Left ventricle myocardium inferior (tissue), 1 donor: ENCODE measurements at regions not wholly inside any gene's neighbourhood (a gene's known extent, or its start where the extent isn't known, plus 50 kb on each side); places are given as distances from the start of the nearest gene placed in this dataset.
"Not testable (repeated sequence)": the region's sequence is repeated elsewhere in the genome, so short reads cannot be mapped to it uniquely, and the experiment has no call there.

Experiments
- DNase-seq: peaks from one replicate; pipeline ENCODE4 v3.0.0-alpha.2; 2020
- H3K27ac ChIP-seq: fragments of 200-600 bp; replicated peaks from 2 replicates; pipeline ENCODE4 v1.8.0; 2021
- H3K27me3 ChIP-seq: fragments of 200-600 bp; 2 replicates; pipeline ENCODE4 v1.8.0; 2021; ENCODE audit warnings: low read depth
- H3K36me3 ChIP-seq: fragments of 200-600 bp; 2 replicates; pipeline ENCODE4 v1.8.0; 2021
- H3K4me1 ChIP-seq: fragments of 200-600 bp; 2 replicates; pipeline ENCODE4 v1.8.0; 2021
- H3K4me3 ChIP-seq: fragments of 200-600 bp; 2 replicates; pipeline ENCODE4 v1.8.0; 2021; ENCODE audit warnings: mild to moderate bottlenecking, moderate library complexity
- H3K9me3 ChIP-seq: fragments of 200-600 bp; replicated peaks from 2 replicates; pipeline ENCODE4 v1.8.0; 2021
- CTCF ChIP-seq: fragments of 200-600 bp; IDR thresholded peaks from 2 replicates; pipeline ENCODE4 v1.8.0; 2021; ENCODE audit warnings: antibody characterized with exemption, mild to moderate bottlenecking, borderline replicate concordance
- intact Hi-C: fragments of 100-400 bp; cut with micrococcal nuclease; formaldehyde crosslinking; loops from one replicate; pipeline ENCODE4 v1.11.0; 2022
- donor health status: DM: no; HTN: yes; CAD: no; lungs with severe emphysema.

- intact Hi-C loops = no loop called here
- Histone ChIP-seq H3K9me3 (no peaks in the 10 kb centered on the region), H3K27me3 (no peaks in the 10 kb centered on the region), H3K4me3 (no peak overlapping the region), H3K4me1 (no peaks in the 10 kb centered on the region), H3K36me3 (no peaks in the 10 kb centered on the region), H3K27ac (no peak overlapping the region)
- DNase-seq = no peak
- no peak for TF ChIP-seq CTCF
Observed at GRCh38 chr7:53383131-53383530, 347.7 kb downstream of the POM121L12 start.

- intact Hi-C loops, DNase-seq, H3K9me3 ChIP-seq, H3K27me3 ChIP-seq, H3K27ac ChIP-seq, H3K36me3 ChIP-seq, H3K4me3 ChIP-seq, H3K4me1 ChIP-seq: not testable (repeated sequence)
Observed at GRCh38 chr7:53385239-53385638, 349.8 kb downstream of the POM121L12 start.

DNA sequence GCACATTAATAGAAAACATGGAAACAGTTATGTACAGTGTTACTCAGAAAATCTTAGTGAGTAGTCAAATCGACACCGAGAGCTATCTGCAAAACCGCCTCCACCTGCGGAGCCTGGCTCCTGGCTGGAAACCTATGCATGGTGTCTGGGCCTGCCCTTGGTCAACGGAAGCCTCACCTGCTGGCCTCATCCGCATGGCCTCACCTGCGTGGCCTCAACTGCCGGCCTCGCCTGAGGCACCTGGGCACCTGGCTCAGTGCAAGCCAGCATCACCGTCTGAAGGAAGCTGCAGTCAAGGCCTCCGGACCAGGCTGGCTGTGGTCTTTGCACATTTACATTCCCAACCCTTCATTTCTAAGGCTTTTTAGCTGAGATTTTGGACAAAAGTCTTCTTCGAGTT, 352.1 kb downstream of the POM121L12 start:
- Histone ChIP-seq H3K9me3 (no peaks in the 10 kb centered on the region), H3K27me3 (no peaks in the 10 kb centered on the region), H3K27ac (no peak overlapping the region), H3K4me3 (no peak overlapping the region), H3K36me3 (no peaks in the 10 kb centered on the region), H3K4me1 (no peaks in the 10 kb centered on the region)
- TF ChIP-seq CTCF = no peak
- no peak for DNase-seq
- intact Hi-C loops = no loop called here

DNA sequence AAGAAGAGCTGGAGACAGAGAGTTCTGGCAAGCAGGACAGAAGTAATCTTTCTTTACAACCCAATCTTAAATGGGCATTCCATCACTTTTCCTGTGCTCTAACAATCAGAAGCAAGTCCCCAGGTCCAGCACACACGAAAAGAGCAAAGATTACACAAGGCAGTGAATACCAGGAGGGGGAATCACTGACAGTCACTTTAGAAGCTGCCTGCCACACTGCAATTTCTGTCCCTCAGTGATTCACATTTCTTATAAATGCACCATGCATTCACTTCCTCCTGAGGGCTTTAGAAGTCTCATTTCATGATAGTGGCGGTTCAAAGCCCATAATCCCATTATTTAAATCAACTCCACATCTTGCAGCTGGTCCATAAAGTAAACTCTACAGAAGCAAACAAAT, 362.5 kb downstream of the POM121L12 start:
- Histone ChIP-seq H3K27ac (no peak overlapping the region), H3K36me3 (no peaks in the 10 kb centered on the region), H3K27me3 (no peaks in the 10 kb centered on the region), H3K9me3 (peaks cover 5% of the 10 kb centered on the region), H3K4me1 (no peaks in the 10 kb centered on the region), H3K4me3 (no peak overlapping the region)
- intact Hi-C loops = no loop called here
- no peak for DNase-seq
- TF ChIP-seq CTCF = no peak

- TF ChIP-seq CTCF = no peak
- H3K36me3 ChIP-seq = no peaks in the 10 kb centered on the region
- H3K27ac ChIP-seq = no peak overlapping the region
- DNase-seq = no peak
- no peak overlapping the region for H3K4me3 ChIP-seq
- H3K9me3 ChIP-seq = peaks cover 5% of the 10 kb centered on the region
- no peaks in the 10 kb centered on the region for H3K4me1 ChIP-seq
- intact Hi-C loops = no loop called here
- no peaks in the 10 kb centered on the region for H3K27me3 ChIP-seq
Observed at GRCh38 chr7:53398566-53398965, 363.1 kb downstream of the POM121L12 start.

DNA sequence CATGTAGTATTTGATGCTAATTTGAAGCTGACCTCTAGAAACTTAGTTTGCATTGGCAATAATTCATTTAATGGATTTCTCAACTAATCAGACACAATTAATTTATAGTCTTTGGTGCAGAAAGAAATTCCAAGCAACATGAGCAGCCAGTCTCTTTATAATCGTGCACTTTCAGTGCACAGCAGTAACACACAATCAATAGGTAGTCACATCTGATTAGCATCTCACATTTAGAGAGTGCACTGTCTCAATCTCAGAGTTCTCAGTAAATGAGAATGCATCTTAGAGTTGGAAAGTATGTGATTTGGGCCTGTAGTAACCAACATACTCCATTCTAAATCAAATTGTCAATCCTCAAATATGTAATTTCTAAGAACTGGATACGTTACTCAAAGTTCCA, 377.6 kb downstream of the POM121L12 start:
- TF ChIP-seq CTCF = no peak
- H3K4me1 ChIP-seq = no peaks in the 10 kb centered on the region
- peaks cover 5% of the 10 kb centered on the region for H3K9me3 ChIP-seq
- no peak overlapping the region for H3K27ac ChIP-seq
- H3K36me3 ChIP-seq = no peaks in the 10 kb centered on the region
- H3K27me3 ChIP-seq = no peaks in the 10 kb centered on the region
- intact Hi-C loops = no loop called here
- no peak overlapping the region for H3K4me3 ChIP-seq
- no peak for DNase-seq
